Mucosa of descending colon (tissue), 3 donors: ENCODE measurements at regions not wholly inside any gene's neighbourhood (a gene's known extent, or its start where the extent isn't known, plus 50 kb on each side); places are given as distances from the start of the nearest gene placed in this dataset.

Source experiments
- ATAC-seq: fragments of 200-7000 bp; cut with Tn5 transposase; one replicate; pipeline ENCODE4 v1.9.1; 2020; ENCODE audit warnings: mild to moderate bottlenecking, moderate library complexity
- DNase-seq, 3 donors: peaks; one replicate each; pipeline ENCODE4 v3.0.0-alpha.2; 2020
- H3K36me3 ChIP-seq: fragments of 200-600 bp; one replicate; pipeline ENCODE4 v1.8.0; 2021; ENCODE audit warnings: low read depth, mild to moderate bottlenecking
- H3K4me1 ChIP-seq: fragments of 200-600 bp; one replicate; pipeline ENCODE4 v1.8.0; 2021; ENCODE audit warnings: low read depth, mild to moderate bottlenecking
- H3K4me3 ChIP-seq: fragments of 200-600 bp; one replicate; pipeline ENCODE4 v1.8.0; 2021; ENCODE audit warnings: mild to moderate bottlenecking
- H3K9me3 ChIP-seq: fragments of 200-600 bp; one replicate; pipeline ENCODE4 v1.8.0; 2021; ENCODE audit warnings: mild to moderate bottlenecking
- CTCF ChIP-seq: fragments of 200-600 bp; IDR thresholded peaks from one replicate; pipeline ENCODE4 v1.8.0; 2022; ENCODE audit warnings: antibody characterized with exemption, mild to moderate bottlenecking
- intact Hi-C, 2 donors: fragments of 100-400 bp; cut with DNase I in 1 of 2; cut with micrococcal nuclease in 1 of 2; formaldehyde crosslinking; loops; one replicate each; pipeline versions ENCODE4 v1.11.0 to v1.11.1; 2022; cut with DNase I, micrococcal nuclease
- donor health status: DM: no; HTN: no; CAD: no; lungs with moderate emphysema.
- donor health status: DM: no; HTN: no; CAD: no.
- donor health status: DM: no; HTN: yes; CAD: no.

- TF ChIP-seq CTCF, result no peak
- Histone ChIP-seq H3K4me1 (no peaks in the 10 kb centered on the region), H3K4me3 (no peak overlapping the region), H3K36me3 (no peaks in the 10 kb centered on the region), H3K9me3 (no peaks in the 10 kb centered on the region)
- ATAC-seq, result no peak
- intact Hi-C loops, result no loop called here
- DNase-seq, result no peak
Observed at GRCh38 chr2:219701847-219702634, 74.6 kb downstream of the SLC4A3 start.

GRCh38 chr2:219702796-219703545 is 75.5 kb downstream of the SLC4A3 start:
- DNase-seq (no peak), ATAC-seq (no peak)
- H3K4me3 ChIP-seq, result no peak overlapping the region
- intact Hi-C loops, result no loop called here
- H3K36me3 ChIP-seq, result no peaks in the 10 kb centered on the region
- no peaks in the 10 kb centered on the region for H3K4me1 ChIP-seq
- no peak for TF ChIP-seq CTCF
- H3K9me3 ChIP-seq, result no peaks in the 10 kb centered on the region

GRCh38 chr2:219704878-219705277 is 77.4 kb downstream of the SLC4A3 start:
- TF ChIP-seq CTCF, result no peak
- Histone ChIP-seq H3K36me3 (no peaks in the 10 kb centered on the region), H3K4me1 (no peaks in the 10 kb centered on the region), H3K9me3 (no peaks in the 10 kb centered on the region), H3K4me3 (no peak overlapping the region)
- intact Hi-C loops, result no loop called here
- ATAC-seq, result no peak
- DNase-seq, result no peak

GRCh38 chr2:219706823-219707281 is 79.4 kb downstream of the SLC4A3 start:
- intact Hi-C loops, result no loop called here
- no peaks in the 10 kb centered on the region for H3K36me3 ChIP-seq
- ATAC-seq (no peak), DNase-seq (no peak)
- H3K9me3 ChIP-seq, result no peaks in the 10 kb centered on the region
- TF ChIP-seq CTCF, result no peak
- no peak overlapping the region for H3K4me3 ChIP-seq
- no peaks in the 10 kb centered on the region for H3K4me1 ChIP-seq

GRCh38 chr2:219707496-219708285 is 80.3 kb downstream of the SLC4A3 start:
- no peak overlapping the region for H3K4me3 ChIP-seq
- DNase-seq (no peak), ATAC-seq (no peak)
- H3K9me3 ChIP-seq, result no peaks in the 10 kb centered on the region
- TF ChIP-seq CTCF, result no peak
- H3K36me3 ChIP-seq, result no peaks in the 10 kb centered on the region
- H3K4me1 ChIP-seq, result no peaks in the 10 kb centered on the region
- intact Hi-C loops, result no loop called here
